GM21381 (cell line): ENCODE measurements at regions not wholly inside any gene's neighbourhood (a gene's known extent, or its start where the extent isn't known, plus 50 kb on each side); places are given as distances from the start of the nearest gene placed in this dataset.
"Not testable (repeated sequence)": the region's sequence is repeated elsewhere in the genome, so short reads cannot be mapped to it uniquely, and the experiment has no call there.

Experiments used
- ATAC-seq: cut with Tn5 transposase; IDR thresholded peaks from one replicate; pipeline ENCODE4 v1.9.1; 2021; ENCODE audit warnings: mild to moderate bottlenecking, moderate library complexity; ENCODE audit not compliant: unreplicated experiment

DNA sequence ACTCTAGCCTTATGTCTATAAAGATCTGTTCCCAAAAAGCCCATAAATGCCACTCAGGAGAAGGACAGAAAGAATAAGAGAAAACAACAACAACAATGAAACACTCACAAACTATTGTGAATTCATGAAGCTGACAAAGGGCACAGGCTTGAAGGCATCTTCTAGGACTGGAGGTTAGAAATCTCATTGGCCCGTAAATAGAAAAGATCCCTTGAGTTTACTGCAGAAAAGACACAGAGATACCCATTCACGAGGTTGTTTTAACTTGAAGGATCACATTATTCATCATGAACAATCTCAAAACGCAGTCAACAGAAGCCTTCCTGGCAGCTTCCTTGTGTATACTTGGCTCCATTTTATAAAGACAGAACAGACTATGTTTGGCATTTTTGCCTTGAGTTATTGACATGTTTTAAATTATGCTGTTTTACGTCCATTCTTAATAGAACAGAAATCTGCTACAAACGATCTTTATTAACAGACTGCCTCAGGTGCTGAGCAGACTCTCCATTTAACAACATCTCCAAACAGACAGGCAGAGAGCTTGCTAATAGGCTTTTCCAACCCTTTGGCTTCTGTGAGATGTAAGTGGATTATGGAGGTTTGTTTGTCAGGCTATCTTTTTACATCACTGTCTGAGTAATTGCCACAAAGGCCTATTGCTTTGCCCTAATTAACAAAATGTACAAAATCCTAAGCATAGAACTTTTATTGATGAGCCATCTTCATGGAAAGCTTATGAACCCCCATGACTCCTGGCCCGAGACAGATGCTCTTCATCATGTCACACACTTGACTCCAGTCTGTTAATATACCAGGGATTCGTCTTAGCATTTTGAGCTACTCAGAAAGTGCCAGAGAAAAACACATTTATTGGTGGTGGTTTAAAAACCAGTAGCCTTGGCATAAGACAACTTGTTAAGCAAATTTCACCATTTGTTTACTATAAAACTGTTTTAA lies 735.3 kb upstream of the ZNF608 start:
- no peak for ATAC-seq

- ATAC-seq, result no peak
Observed at GRCh38 chr5:125483609-125484008, 737.2 kb upstream of the ZNF608 start.

DNA sequence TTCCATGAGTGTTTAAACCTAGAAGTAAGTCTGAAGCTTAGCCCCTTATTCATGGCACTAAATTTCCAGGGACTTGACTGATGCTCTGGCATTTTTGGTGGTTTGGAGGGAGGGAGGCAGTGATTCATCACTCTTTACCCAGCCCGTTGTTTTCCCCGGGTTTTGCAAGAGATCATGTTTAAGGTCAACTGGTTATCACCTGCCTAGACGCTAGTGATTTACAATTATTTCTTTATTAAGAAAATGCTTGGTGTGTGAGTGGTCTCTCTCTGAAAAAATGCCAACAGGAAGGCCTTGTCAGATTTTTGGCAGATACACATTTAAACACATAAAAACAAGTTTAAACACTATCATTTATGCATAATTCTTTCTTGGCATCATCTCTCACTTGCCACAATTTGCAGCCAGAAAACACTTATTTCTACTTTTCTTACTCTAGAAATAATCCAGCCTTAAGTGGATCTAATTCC lies 737.9 kb upstream of the ZNF608 start:
- ATAC-seq, result no peak

DNA sequence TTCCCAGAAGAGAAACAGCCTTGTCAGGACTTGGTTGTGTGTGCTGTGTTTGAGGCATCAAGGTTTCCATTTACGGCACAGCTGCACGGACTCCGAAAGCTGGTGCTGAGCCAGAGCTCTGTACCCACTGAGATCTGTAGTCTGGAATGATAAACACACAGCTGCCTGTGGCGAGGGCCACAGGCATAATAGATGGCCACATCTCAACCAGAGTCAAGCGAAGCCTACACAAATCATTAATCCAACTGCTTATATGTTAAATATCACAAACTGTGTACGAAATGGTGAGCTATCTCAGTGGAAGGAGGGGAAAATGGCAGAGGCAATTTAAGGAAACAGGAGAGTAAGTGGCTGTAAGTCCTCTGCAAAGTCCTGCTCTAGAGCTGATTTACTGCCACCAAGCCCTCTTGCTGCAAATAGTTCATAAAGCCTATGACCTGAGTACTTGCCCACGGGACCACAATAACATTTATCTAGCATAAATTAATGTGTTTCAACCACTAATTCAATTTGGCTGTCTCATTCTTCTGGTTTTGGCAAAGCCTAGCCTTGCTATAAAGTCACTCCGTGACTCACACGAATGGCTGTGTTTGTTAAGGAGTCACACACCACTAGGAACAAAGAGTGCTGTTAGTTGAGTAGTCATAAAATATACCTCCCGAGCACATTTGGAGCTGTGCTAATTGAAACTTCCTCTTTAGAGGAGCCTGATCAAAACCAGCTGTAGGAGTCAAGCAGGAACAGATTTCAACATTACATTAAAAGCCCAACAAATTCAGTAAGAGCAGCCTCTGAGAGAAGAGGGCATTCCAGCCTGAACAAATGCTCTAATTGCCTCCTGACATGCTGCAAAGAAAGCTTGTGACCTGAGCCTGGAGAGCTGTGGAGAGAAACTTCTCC lies 738.6 kb upstream of the ZNF608 start:
- ATAC-seq, result no peak

- no peak for ATAC-seq
Observed at GRCh38 chr5:125485771-125486170, 739.3 kb upstream of the ZNF608 start.

GRCh38 chr5:125486634-125487033 lies 740.2 kb upstream of the ZNF608 start:
- ATAC-seq, result no peak

- no peak for ATAC-seq
Observed at GRCh38 chr5:125487231-125487630, 740.8 kb upstream of the ZNF608 start.

- ATAC-seq, result not testable (repeated sequence)
Observed at GRCh38 chr5:125487652-125488051, 741.2 kb upstream of the ZNF608 start.

GRCh38 chr5:125489146-125489545 lies 742.7 kb upstream of the ZNF608 start:
- ATAC-seq, result no peak

DNA sequence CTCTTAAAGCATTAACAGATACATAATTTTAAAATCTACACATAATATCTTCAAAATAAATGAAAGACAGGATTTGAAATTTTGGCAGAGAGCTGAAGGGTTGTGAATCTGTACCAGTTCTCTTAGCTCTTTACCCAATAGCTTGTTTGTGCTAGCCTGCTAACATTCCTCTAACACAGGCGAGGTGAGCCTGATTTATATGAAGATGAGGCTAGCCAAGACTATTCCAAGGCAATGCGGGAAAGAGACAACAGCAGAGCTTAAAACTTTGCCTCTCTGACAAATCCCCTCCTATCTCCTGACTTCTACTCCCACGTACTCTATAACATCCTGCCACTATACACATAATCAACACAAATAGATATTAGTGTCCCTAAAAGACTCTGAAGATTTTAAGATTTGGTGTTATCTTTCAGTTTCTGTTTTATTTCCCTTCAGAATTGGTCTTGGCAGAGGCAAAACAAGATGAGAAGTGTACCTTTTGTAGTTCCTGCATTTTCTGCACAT lies 745.6 kb upstream of the ZNF608 start:
- ATAC-seq, result no peak

DNA sequence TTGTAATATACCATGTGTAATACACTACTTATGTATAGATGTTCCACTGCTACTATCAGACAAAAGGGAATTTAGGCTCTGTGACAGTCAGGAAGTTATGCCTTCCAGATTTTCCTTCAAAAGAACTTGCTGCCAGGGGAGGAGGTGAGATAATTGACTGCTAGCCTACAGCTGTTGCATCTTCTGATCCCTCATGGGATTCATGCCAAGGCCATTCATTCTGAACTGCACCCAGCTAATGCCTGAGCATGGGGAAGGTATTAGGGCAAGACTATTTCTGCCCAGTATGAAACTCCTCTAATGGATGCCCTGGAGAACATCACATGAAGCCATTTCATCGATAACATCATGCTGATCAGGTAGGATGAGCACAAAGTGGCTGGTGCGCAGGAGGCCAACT lies 746.5 kb upstream of the ZNF608 start:
- no peak for ATAC-seq

DNA sequence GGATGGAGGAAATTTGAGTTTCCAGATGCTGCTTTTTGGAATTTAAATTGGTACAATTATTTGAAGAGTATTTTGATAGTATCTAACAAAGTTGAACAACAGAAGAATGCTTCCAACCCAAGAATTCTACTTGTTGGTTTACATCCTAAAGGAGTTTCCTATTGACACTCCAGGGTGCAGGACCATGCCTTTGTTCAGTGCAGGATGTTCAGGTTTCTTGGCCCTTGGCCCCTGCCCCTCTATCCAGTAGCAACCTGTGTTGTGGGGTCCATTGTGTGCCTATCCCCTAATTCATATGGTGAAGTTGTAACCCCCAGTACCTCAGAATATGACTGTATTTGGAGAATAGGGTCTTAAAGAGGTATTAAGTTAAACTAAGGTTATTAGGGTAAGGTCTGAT lies 750.0 kb upstream of the ZNF608 start:
- ATAC-seq, result no peak

- ATAC-seq, result no peak
Observed at GRCh38 chr5:125497651-125498050, 751.2 kb upstream of the ZNF608 start.

GRCh38 chr5:125499636-125500332 lies 753.3 kb upstream of the ZNF608 start:
- ATAC-seq, result no peak

GRCh38 chr5:125501396-125501795 lies 755.0 kb upstream of the ZNF608 start:
- ATAC-seq, result no peak

DNA sequence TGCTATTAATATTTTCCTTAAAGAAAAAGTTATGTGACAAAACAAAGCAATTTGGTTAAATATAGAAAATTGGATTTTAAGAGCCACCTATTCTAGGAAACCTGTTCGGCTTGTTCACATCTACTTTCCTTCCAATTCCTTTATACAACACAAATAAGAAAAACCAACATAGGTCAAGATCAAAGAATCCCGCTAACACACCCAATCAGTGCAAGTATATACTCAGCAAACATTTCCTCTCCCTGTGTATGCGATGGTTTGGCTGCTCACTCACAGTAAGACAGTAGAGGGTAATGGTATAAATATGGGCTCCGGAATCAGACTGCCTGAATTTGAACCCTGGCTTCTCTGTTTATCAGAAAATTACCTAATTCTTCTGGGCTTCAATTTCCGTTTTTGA lies 757.5 kb upstream of the ZNF608 start:
- no peak for ATAC-seq

DNA sequence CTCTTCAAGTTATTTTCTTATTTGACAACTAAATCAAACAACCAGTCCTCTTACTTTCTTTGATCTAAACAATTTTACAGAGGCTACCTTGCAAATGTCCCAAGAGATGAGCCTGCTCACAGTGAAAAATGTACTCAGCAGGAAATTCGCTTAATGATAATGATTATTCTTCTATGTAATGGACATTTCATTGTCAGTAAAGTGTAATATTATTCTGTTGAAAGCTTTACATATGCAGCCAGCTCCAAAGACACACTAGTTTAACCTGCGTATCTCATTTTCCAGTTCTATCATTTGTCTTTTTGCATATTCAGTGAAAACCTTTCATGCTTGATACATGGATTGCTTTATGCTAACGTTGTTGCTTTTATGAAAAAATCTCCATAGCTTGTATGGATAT lies 758.7 kb upstream of the ZNF608 start:
- ATAC-seq, result no peak

DNA sequence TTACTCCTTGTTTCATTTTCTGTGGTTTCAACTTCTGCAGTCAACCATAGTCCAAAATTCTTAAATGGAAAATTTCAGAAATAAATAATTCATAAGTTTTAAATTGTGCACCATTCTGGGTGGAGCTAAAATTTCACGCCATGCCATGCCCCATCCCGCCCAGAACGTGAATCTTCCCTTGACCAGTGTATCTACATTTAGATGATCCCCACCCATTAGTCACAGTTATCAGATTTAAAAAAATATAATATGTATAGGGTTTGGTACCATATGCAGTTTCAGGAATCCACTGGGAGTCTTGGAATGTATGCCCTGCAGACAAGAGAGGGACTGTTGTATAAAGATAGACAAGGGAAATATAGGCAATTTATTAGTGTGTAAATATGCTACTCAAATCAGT lies 759.7 kb upstream of the ZNF608 start:
- ATAC-seq, result no peak

- no peak for ATAC-seq
Observed at GRCh38 chr5:125508225-125508624, 761.8 kb upstream of the ZNF608 start.

- no peak for ATAC-seq
Observed at GRCh38 chr5:125510651-125511050, 764.2 kb upstream of the ZNF608 start.
